KBM-7 (cell line): ENCODE measurements at regions not wholly inside any gene's neighbourhood (a gene's known extent, or its start where the extent isn't known, plus 50 kb on each side); places are given as distances from the start of the nearest gene placed in this dataset.

Experiments
- DNase-seq: peaks from one replicate; pipeline ENCODE4 v3.0.0-alpha.2; 2015
- in situ Hi-C: fragments of 300-500 bp; cut with MboI; formaldehyde crosslinking; loops from 2 replicates; pipeline ENCODE4 v1.14.3; 2020; ENCODE audit warnings: low sequenced_read_pairs, low pct_unique_long_range_greater_than_20kb, mixed read lengths

GRCh38 chr4:57492251-57492878, 382.2 kb upstream of the IGFBP7 start:
- in situ Hi-C loops: no loop called here
- DNase-seq: no peak

GRCh38 chr4:57491388-57491787, 381.2 kb upstream of the IGFBP7 start:
- in situ Hi-C loops: no loop called here
- DNase-seq: no peak

GRCh38 chr4:57490520-57491255, 380.5 kb upstream of the IGFBP7 start:
- DNase-seq: no peak
- in situ Hi-C loops: no loop called here

GRCh38 chr4:57488366-57489162, 378.4 kb upstream of the IGFBP7 start:
- DNase-seq: no peak
- in situ Hi-C loops: no loop called here

GRCh38 chr4:57475424-57475823, 365.2 kb upstream of the IGFBP7 start:
- no peak for DNase-seq
- in situ Hi-C loops: no loop called here

- in situ Hi-C loops: no loop called here
- DNase-seq: no peak
Measured at GRCh38 chr4:57465321-57466056, 355.3 kb upstream of the IGFBP7 start.

- no peak for DNase-seq
- in situ Hi-C loops: no loop called here
Measured at GRCh38 chr4:57462843-57463242, 352.7 kb upstream of the IGFBP7 start.

- in situ Hi-C loops: no loop called here
Measured at GRCh38 chr4:57460967-57461366, 350.8 kb upstream of the IGFBP7 start.

GRCh38 chr4:57448901-57449300, 338.7 kb upstream of the IGFBP7 start:
- in situ Hi-C loops: no loop called here
- DNase-seq: no peak

More at GRCh38 chr4:57460967-57461366, 350.8 kb upstream of the IGFBP7 start:
- DNase-seq: no peak

GRCh38 chr4:57448452-57448851, 338.3 kb upstream of the IGFBP7 start:
- no peak for DNase-seq
- in situ Hi-C loops: no loop called here

- in situ Hi-C loops: no loop called here
- no peak for DNase-seq
Measured at GRCh38 chr4:57446266-57446665, 336.1 kb upstream of the IGFBP7 start.

GRCh38 chr4:57445686-57446085, 335.5 kb upstream of the IGFBP7 start:
- DNase-seq: no peak
- in situ Hi-C loops: no loop called here

GRCh38 chr4:57444671-57445070, 334.5 kb upstream of the IGFBP7 start:
- no peak for DNase-seq
- in situ Hi-C loops: no loop called here

GRCh38 chr4:57443787-57444186, 333.6 kb upstream of the IGFBP7 start:
- DNase-seq: no peak
- in situ Hi-C loops: no loop called here

- DNase-seq: no peak
Measured at GRCh38 chr4:57443308-57443707, 333.1 kb upstream of the IGFBP7 start.

GRCh38 chr4:57442831-57443291, 332.7 kb upstream of the IGFBP7 start:
- DNase-seq: peak; percentile 61
- in situ Hi-C loops: no loop called here

More at GRCh38 chr4:57443308-57443707, 333.1 kb upstream of the IGFBP7 start:
- in situ Hi-C loops: no loop called here

GRCh38 chr4:57442241-57442640, 332.1 kb upstream of the IGFBP7 start:
- no peak for DNase-seq
- in situ Hi-C loops: no loop called here

- in situ Hi-C loops: no loop called here
- no peak for DNase-seq
Measured at GRCh38 chr4:57437649-57438048, 327.5 kb upstream of the IGFBP7 start.

- in situ Hi-C loops: no loop called here
- DNase-seq: no peak
Measured at GRCh38 chr4:57435300-57435699, 325.1 kb upstream of the IGFBP7 start.
